ENCODE measurements at regions not wholly inside any gene's neighbourhood (a gene's known extent, or its start where the extent isn't known, plus 50 kb on each side); places are given as distances from the start of the nearest gene placed in this dataset.

GRCh38 chr1:47537966-47538365 lies 100.1 kb downstream of the FOXD2 start:
- TF ChIP-seq CTCF (IDR thresholded peaks at IDR 0.05; ENCODE audit: insufficient read depth, low read length) (no peak), POLR2AphosphoS5 (IDR thresholded peaks at IDR 0.05; ENCODE audit: low read depth) (no peak), SPI1 (IDR thresholded peaks at IDR 0.05; ENCODE audit: borderline replicate concordance, low read depth) (no peak), REST (IDR thresholded peaks at IDR 0.05; ENCODE audit: insufficient replicate concordance, low read depth) (no peak)
